ENCODE measurements at regions not wholly inside any gene's neighbourhood (a gene's known extent, or its start where the extent isn't known, plus 50 kb on each side); places are given as distances from the start of the nearest gene placed in this dataset.

- TF ChIP-seq GATA2 (IDR thresholded peaks at IDR 0.05; ENCODE audit: low read depth, low read length) (no peak), GATA3 (IDR thresholded peaks at IDR 0.05; ENCODE audit: low read depth, low read length) (no peak)
These were observed 155.0 kb upstream of the JARID2 start for GRCh38 chr6:15090745-15091384.
